ENCODE measurements at regions not wholly inside any gene's neighbourhood (a gene's known extent, or its start where the extent isn't known, plus 50 kb on each side); places are given as distances from the start of the nearest gene placed in this dataset.

- no peak for ATAC-seq
- peaks cover 0 to 5% of the 10 kb centered on the region in 2 donors for H3K9me3 Mint-ChIP-seq
These were observed 68.3 kb downstream of the CHST1 start for GRCh38 chr11:45597097-45597496.

GRCh38 chr11:45596571-45596970, 68.9 kb downstream of the CHST1 start:
- ATAC-seq = no peak
- H3K36me3 Mint-ChIP-seq = no peaks in the 10 kb centered on the region
- H3K27ac Mint-ChIP-seq = no peak overlapping the region
- DNase-seq (ENCODE audit: low spot score in 2 of 2) = no peak
- peaks cover 0 to 5% of the 10 kb centered on the region in 2 donors for H3K9me3 Mint-ChIP-seq

More at GRCh38 chr11:45597097-45597496, 68.3 kb downstream of the CHST1 start:
- no peak for DNase-seq (ENCODE audit: low spot score in 2 of 2)
- Mint-ChIP-seq H3K36me3 (no peaks in the 10 kb centered on the region), H3K27ac (no peak overlapping the region)

GRCh38 chr11:45593992-45594391, 71.4 kb downstream of the CHST1 start:
- no peak for DNase-seq (ENCODE audit: low spot score in 2 of 2)

GRCh38 chr11:45592636-45593035, 72.8 kb downstream of the CHST1 start:
- H3K27ac Mint-ChIP-seq = no peak overlapping the region
- H3K9me3 Mint-ChIP-seq = no peaks in the 10 kb centered on the region
- no peaks in the 10 kb centered on the region for H3K36me3 Mint-ChIP-seq
- no peak for DNase-seq (ENCODE audit: low spot score in 2 of 2)
- no peak for ATAC-seq

More at GRCh38 chr11:45593992-45594391, 71.4 kb downstream of the CHST1 start:
- no peaks in the 10 kb centered on the region for H3K9me3 Mint-ChIP-seq
- ATAC-seq = peak in 1 of 2 donors; percentile 51
- no peak overlapping the region for H3K27ac Mint-ChIP-seq
- no peaks in the 10 kb centered on the region for H3K36me3 Mint-ChIP-seq

- ATAC-seq (no peak), DNase-seq (ENCODE audit: low spot score in 2 of 2) (no peak)
- H3K36me3 Mint-ChIP-seq = no peaks in the 10 kb centered on the region
- no peaks in the 10 kb centered on the region for H3K9me3 Mint-ChIP-seq
- H3K27ac Mint-ChIP-seq = no peak overlapping the region
These were observed 74.7 kb downstream of the CHST1 start for GRCh38 chr11:45590743-45591142.

GRCh38 chr11:45585205-45585604, 80.2 kb downstream of the CHST1 start:
- no peaks in the 10 kb centered on the region for H3K9me3 Mint-ChIP-seq
- ATAC-seq (no peak), DNase-seq (ENCODE audit: low spot score in 2 of 2) (no peak)
- no peak overlapping the region for H3K27ac Mint-ChIP-seq
- no peaks in the 10 kb centered on the region for H3K36me3 Mint-ChIP-seq

GRCh38 chr11:45583981-45584566, 81.3 kb downstream of the CHST1 start:
- no peak for ATAC-seq
- H3K9me3 Mint-ChIP-seq = no peaks in the 10 kb centered on the region
- H3K27ac Mint-ChIP-seq = no peak overlapping the region
- no peak for DNase-seq (ENCODE audit: low spot score in 2 of 2)
- no peaks in the 10 kb centered on the region for H3K36me3 Mint-ChIP-seq

GRCh38 chr11:45580399-45580798, 85.0 kb downstream of the CHST1 start:
- H3K9me3 Mint-ChIP-seq = no peaks in the 10 kb centered on the region
- no peak overlapping the region for H3K27ac Mint-ChIP-seq
- H3K36me3 Mint-ChIP-seq = no peaks in the 10 kb centered on the region
- DNase-seq (ENCODE audit: low spot score in 2 of 2) (no peak), ATAC-seq (no peak)

- Mint-ChIP-seq H3K36me3 (no peaks in the 10 kb centered on the region), H3K27ac (no peak overlapping the region), H3K9me3 (no peaks in the 10 kb centered on the region)
- DNase-seq (ENCODE audit: low spot score in 2 of 2) (no peak), ATAC-seq (no peak)
These were observed 87.1 kb downstream of the CHST1 start for GRCh38 chr11:45578316-45578715.

GRCh38 chr11:45577752-45578151, 87.7 kb downstream of the CHST1 start:
- Mint-ChIP-seq H3K36me3 (no peaks in the 10 kb centered on the region), H3K27ac (no peak overlapping the region), H3K9me3 (no peaks in the 10 kb centered on the region)
- ATAC-seq (no peak), DNase-seq (ENCODE audit: low spot score in 2 of 2) (no peak)

GRCh38 chr11:45576461-45577215, 88.8 kb downstream of the CHST1 start:
- no peak overlapping the region for H3K27ac Mint-ChIP-seq
- DNase-seq (ENCODE audit: low spot score in 2 of 2) (no peak), ATAC-seq (no peak)
- H3K36me3 Mint-ChIP-seq = no peaks in the 10 kb centered on the region
- H3K9me3 Mint-ChIP-seq = no peaks in the 10 kb centered on the region

- Mint-ChIP-seq H3K9me3 (no peaks in the 10 kb centered on the region), H3K36me3 (no peaks in the 10 kb centered on the region), H3K27ac (no peak overlapping the region)
- DNase-seq (ENCODE audit: low spot score in 2 of 2) (no peak), ATAC-seq (no peak)
These were observed 91.7 kb downstream of the CHST1 start for GRCh38 chr11:45573728-45574127.

GRCh38 chr11:45572354-45573123, 92.9 kb downstream of the CHST1 start:
- Mint-ChIP-seq H3K9me3 (no peaks in the 10 kb centered on the region), H3K36me3 (no peaks in the 10 kb centered on the region), H3K27ac (peak overlapping the region; percentile 25 to 48)
- DNase-seq (ENCODE audit: low spot score in 2 of 2) (no peak), ATAC-seq (no peak)

- no peak overlapping the region for H3K27ac Mint-ChIP-seq
- no peak for ATAC-seq
- DNase-seq (ENCODE audit: low spot score in 2 of 2) = no peak
These were observed 95.6 kb downstream of the CHST1 start for GRCh38 chr11:45569776-45570175.

GRCh38 chr11:45568049-45568448, 97.4 kb downstream of the CHST1 start:
- Mint-ChIP-seq H3K27ac (no peak overlapping the region), H3K36me3 (no peaks in the 10 kb centered on the region), H3K9me3 (no peaks in the 10 kb centered on the region)
- DNase-seq (ENCODE audit: low spot score in 2 of 2) (no peak), ATAC-seq (no peak)

More at GRCh38 chr11:45569776-45570175, 95.6 kb downstream of the CHST1 start:
- Mint-ChIP-seq H3K9me3 (no peaks in the 10 kb centered on the region), H3K36me3 (no peaks in the 10 kb centered on the region)

- H3K27ac Mint-ChIP-seq = no peak overlapping the region
- no peak for DNase-seq (ENCODE audit: low spot score in 2 of 2)
- no peaks in the 10 kb centered on the region for H3K9me3 Mint-ChIP-seq
- no peaks in the 10 kb centered on the region for H3K36me3 Mint-ChIP-seq
- ATAC-seq = no peak
These were observed 99.9 kb downstream of the CHST1 start for GRCh38 chr11:45565446-45565988.

- Mint-ChIP-seq H3K9me3 (no peaks in the 10 kb centered on the region), H3K27ac (no peak overlapping the region), H3K36me3 (no peaks in the 10 kb centered on the region)
- no peak for DNase-seq (ENCODE audit: low spot score in 2 of 2)
- no peak for ATAC-seq
These were observed 101.6 kb downstream of the CHST1 start for GRCh38 chr11:45563810-45564209.

Data from activated naive CD4-positive, alpha-beta T cell treated with anti-CD3 and anti-CD28 coated beads, Interleukin-2, amount 50 U/mL, for 72 hours (primary cell).